Right atrium auricular region (tissue), 2 donors: ENCODE measurements at regions not wholly inside any gene's neighbourhood (a gene's known extent, or its start where the extent isn't known, plus 50 kb on each side); places are given as distances from the start of the nearest gene placed in this dataset.

Source experiments
- DNase-seq: peaks from one replicate; pipeline ENCODE4 v3.0.0-alpha.2; 2019; ENCODE audit warnings: low spot score
- H3K27ac ChIP-seq, 2 donors: fragments of 200-600 bp; sonication (generic); 1 replicate in 1 of 2; 2 replicates in 1 of 2; pipeline ENCODE4 v1.5.1; 2016 to 2019
- H3K27me3 ChIP-seq, 2 donors: fragments of 200-600 bp; sonication (generic); one replicate each; pipeline versions ENCODE4 v1.5.1 to v1.6.0; 2017 to 2019
- H3K36me3 ChIP-seq: fragments of 200-600 bp; sonication (generic); one replicate; pipeline ENCODE4 v1.5.1; 2016
- H3K4me1 ChIP-seq, 2 donors: fragments of 200-600 bp; sonication (generic); one replicate each; pipeline versions ENCODE4 v1.5.1 to v1.6.0; 2017 to 2019
- H3K4me3 ChIP-seq, 2 donors: fragments of 200-600 bp; sonication (generic); 1 replicate in 1 of 2; 2 replicates in 1 of 2; pipeline ENCODE4 v1.5.1; 2017 to 2019; ENCODE audit warnings: mild to moderate bottlenecking in 1 of 2, moderate library complexity in 1 of 2
- H3K9me3 ChIP-seq, 2 donors: fragments of 200-600 bp; sonication (generic); one replicate each; pipeline ENCODE4 v1.5.1; 2019
- TF ChIP-seq, protein P1 (sequence below), 2 donors: fragments of 200-600 bp; sonication (generic); IDR thresholded peaks; one replicate each; pipeline ENCODE4 v1.5.1; 2019; ENCODE audit warnings: antibody characterized with exemption in 2 of 2

- Histone ChIP-seq H3K27ac (peak overlapping the region in 1 of 2 donors; percentile 34), H3K36me3 (no peaks in the 10 kb centered on the region), H3K27me3 (no peaks in the 10 kb centered on the region), H3K4me1 (peaks cover 0 to 23% of the 10 kb centered on the region in 2 donors), H3K9me3 (no peaks in the 10 kb centered on the region), H3K4me3 (no peak overlapping the region)
- TF ChIP-seq, protein P1, sequence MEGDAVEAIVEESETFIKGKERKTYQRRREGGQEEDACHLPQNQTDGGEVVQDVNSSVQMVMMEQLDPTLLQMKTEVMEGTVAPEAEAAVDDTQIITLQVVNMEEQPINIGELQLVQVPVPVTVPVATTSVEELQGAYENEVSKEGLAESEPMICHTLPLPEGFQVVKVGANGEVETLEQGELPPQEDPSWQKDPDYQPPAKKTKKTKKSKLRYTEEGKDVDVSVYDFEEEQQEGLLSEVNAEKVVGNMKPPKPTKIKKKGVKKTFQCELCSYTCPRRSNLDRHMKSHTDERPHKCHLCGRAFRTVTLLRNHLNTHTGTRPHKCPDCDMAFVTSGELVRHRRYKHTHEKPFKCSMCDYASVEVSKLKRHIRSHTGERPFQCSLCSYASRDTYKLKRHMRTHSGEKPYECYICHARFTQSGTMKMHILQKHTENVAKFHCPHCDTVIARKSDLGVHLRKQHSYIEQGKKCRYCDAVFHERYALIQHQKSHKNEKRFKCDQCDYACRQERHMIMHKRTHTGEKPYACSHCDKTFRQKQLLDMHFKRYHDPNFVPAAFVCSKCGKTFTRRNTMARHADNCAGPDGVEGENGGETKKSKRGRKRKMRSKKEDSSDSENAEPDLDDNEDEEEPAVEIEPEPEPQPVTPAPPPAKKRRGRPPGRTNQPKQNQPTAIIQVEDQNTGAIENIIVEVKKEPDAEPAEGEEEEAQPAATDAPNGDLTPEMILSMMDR (IDR thresholded peaks at IDR 0.05): no peak
- no peak for DNase-seq
Observed at GRCh38 chr11:86185381-86185750, 59.2 kb upstream of the EED start.

DNA sequence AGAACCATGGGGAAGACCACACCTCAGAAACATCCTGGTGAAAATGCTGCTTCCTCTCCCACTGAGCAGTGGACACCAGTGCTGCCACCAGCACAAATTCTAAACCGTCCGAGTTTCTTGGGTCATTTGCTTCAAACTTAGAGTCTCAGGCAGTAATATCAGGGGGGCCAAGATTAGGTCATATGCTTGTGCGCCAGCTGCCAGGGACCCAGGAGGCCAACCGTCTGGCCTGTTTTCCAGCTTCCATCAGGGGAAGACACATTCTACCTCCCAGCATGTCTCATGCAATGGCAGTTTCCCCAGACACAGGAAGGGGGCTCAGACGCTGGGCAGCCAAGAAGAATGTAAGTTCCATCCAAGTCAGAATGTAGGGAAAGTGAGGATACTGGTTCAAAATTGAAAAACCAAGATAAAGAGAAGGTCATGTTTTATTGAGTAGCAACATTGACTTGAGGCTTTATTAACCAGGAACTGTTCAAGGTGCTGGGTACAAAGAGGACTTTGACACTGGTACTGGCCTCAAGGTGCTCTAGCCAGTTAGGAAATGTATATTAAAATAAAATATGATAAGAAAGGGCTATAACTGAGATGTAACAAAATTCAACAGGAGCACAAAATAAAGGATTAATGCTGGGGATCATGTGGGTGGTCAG is 59.7 kb upstream of the EED start:
- no peaks in the 10 kb centered on the region for H3K9me3 ChIP-seq

GRCh38 chr11:86183694-86184093 is 60.9 kb upstream of the EED start:
- H3K4me1 ChIP-seq: peaks cover 0 to 30% of the 10 kb centered on the region in 2 donors
- no peaks in the 10 kb centered on the region for H3K9me3 ChIP-seq
- no peak for DNase-seq
- no peaks in the 10 kb centered on the region for H3K27me3 ChIP-seq
- H3K4me3 ChIP-seq: no peak overlapping the region
- no peaks in the 10 kb centered on the region for H3K36me3 ChIP-seq
- TF ChIP-seq, protein P1 (IDR thresholded peaks at IDR 0.05): no peak
- H3K27ac ChIP-seq: no peak overlapping the region

More for the DNA sequence above, 59.7 kb upstream of the EED start:
- TF ChIP-seq, protein P1 (IDR thresholded peaks at IDR 0.05): no peak
- H3K4me1 ChIP-seq: peaks cover 0 to 23% of the 10 kb centered on the region in 2 donors
- H3K36me3 ChIP-seq: no peaks in the 10 kb centered on the region
- H3K27me3 ChIP-seq: no peaks in the 10 kb centered on the region
- DNase-seq: no peak
- peak overlapping the region in 1 of 2 donors; percentile 34 for H3K27ac ChIP-seq
- H3K4me3 ChIP-seq: no peak overlapping the region

GRCh38 chr11:86182976-86183584 is 61.5 kb upstream of the EED start:
- Histone ChIP-seq H3K4me1 (peaks cover 0 to 30% of the 10 kb centered on the region in 2 donors), H3K27ac (no peak overlapping the region)
- TF ChIP-seq, protein P1 (IDR thresholded peaks at IDR 0.05): no peak

DNA sequence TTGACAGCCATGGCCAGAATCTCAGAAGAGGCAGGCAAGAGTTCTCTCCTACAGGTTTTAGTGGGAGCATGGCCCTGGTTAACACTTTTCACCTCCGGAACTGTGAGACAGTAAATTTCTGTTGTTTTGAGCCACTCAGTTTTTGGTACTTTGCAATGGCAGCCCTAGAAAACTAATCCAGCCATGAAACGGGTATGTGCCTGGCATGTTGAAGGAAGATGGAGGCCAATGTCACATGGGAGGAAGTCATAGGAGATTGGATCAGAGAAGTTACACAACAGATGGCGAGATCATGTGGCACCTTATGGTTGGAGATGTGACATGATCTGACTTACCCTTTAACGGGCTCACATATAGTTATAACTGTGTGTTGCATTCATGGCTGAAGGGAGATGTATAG is 63.2 kb upstream of the EED start:
- no peaks in the 10 kb centered on the region for H3K27me3 ChIP-seq
- peaks cover 0 to 40% of the 10 kb centered on the region in 2 donors for H3K4me1 ChIP-seq
- no peaks in the 10 kb centered on the region for H3K36me3 ChIP-seq
- no peak overlapping the region for H3K27ac ChIP-seq
- no peak for DNase-seq
- no peaks in the 10 kb centered on the region for H3K9me3 ChIP-seq
- TF ChIP-seq, protein P1 (IDR thresholded peaks at IDR 0.05): no peak
- H3K4me3 ChIP-seq: no peak overlapping the region

More at GRCh38 chr11:86182976-86183584, 61.5 kb upstream of the EED start:
- Histone ChIP-seq H3K9me3 (no peaks in the 10 kb centered on the region), H3K27me3 (no peaks in the 10 kb centered on the region), H3K36me3 (no peaks in the 10 kb centered on the region), H3K4me3 (no peak overlapping the region)
- DNase-seq: no peak
